ENCODE measurements at regions not wholly inside any gene's neighbourhood (a gene's known extent, or its start where the extent isn't known, plus 50 kb on each side); places are given as distances from the start of the nearest gene placed in this dataset.

- TF ChIP-seq ATF2 (IDR thresholded peaks at IDR 0.05; ENCODE audit: low read length): no peak
- no peak for TF ChIP-seq CTBP2 (IDR thresholded peaks at IDR 0.05; ENCODE audit: borderline replicate concordance, insufficient read depth, insufficient read length, low read length)
Observed at GRCh38 chr12:93154753-93155480, 222.8 kb upstream of the NUDT4 start (continued).

Data from H1 (cell line).